OCI-LY1 (cell line): ENCODE measurements at regions not wholly inside any gene's neighbourhood (a gene's known extent, or its start where the extent isn't known, plus 50 kb on each side); places are given as distances from the start of the nearest gene placed in this dataset.

Experiments used
- H2AFZ ChIP-seq: fragments of 200-600 bp; sonication (generic), shearing (Covaris generic); 2 replicates; pipeline ENCODE4 v1.6.0; 2014; ENCODE audit warnings: antibody characterized with exemption, mild to moderate bottlenecking, low read length
- H3F3A ChIP-seq: fragments of 200-600 bp; sonication (generic), shearing (Covaris generic); 2 replicates; pipeline ENCODE4 v1.6.0; 2014; ENCODE audit warnings: mild to moderate bottlenecking, antibody characterized with exemption, low read length, moderate library complexity; ENCODE audit not compliant: insufficient read depth
- H3K27ac ChIP-seq: fragments of 200-600 bp; sonication (generic); 2 replicates; pipeline ENCODE4 v1.5.1; 2014; ENCODE audit warnings: low read length, mixed run types, mild to moderate bottlenecking, low read depth; ENCODE audit not compliant: poor library complexity, severe bottlenecking
- H3K27me3 ChIP-seq: fragments of 200-600 bp; sonication (generic); 2 replicates; pipeline ENCODE4 v1.6.0; 2014; ENCODE audit warnings: antibody characterized with exemption, mild to moderate bottlenecking, low read length, moderate library complexity; ENCODE audit not compliant: insufficient read depth
- H3K36me3 ChIP-seq: fragments of 200-600 bp; sonication (generic); 2 replicates; pipeline ENCODE4 v1.6.1; 2014; ENCODE audit warnings: mild to moderate bottlenecking, antibody characterized with exemption, low read length, moderate library complexity, mixed read lengths; ENCODE audit not compliant: insufficient read depth
- H3K4me1 ChIP-seq: fragments of 200-600 bp; sonication (generic); 2 replicates; pipeline ENCODE4 v1.5.1; 2014; ENCODE audit warnings: mild to moderate bottlenecking, low read length, moderate library complexity; ENCODE audit not compliant: insufficient read depth, severe bottlenecking
- H3K4me2 ChIP-seq: fragments of 200-600 bp; sonication (generic), shearing (Covaris generic); 2 replicates; pipeline ENCODE4 v1.6.1; 2014; ENCODE audit warnings: low read length
- H3K4me3 ChIP-seq: fragments of 200-600 bp; sonication (generic); 2 replicates; pipeline ENCODE4 v1.5.1; 2014; ENCODE audit warnings: low read length, low read depth, mild to moderate bottlenecking, mixed read lengths; ENCODE audit not compliant: poor library complexity, severe bottlenecking
- H3K79me2 ChIP-seq: fragments of 200-600 bp; shearing (Covaris generic); 2 replicates; pipeline ENCODE4 v1.6.1; 2016; ENCODE audit warnings: mixed run types, low read length, mixed read lengths; ENCODE audit not compliant: insufficient read depth
- H3K9ac ChIP-seq: fragments of 200-600 bp; sonication (generic), shearing (Covaris generic); 2 replicates; pipeline ENCODE4 v1.6.1; 2014; ENCODE audit warnings: mild to moderate bottlenecking, low read length, mixed read lengths
- H3K9me2 ChIP-seq: fragments of 200-600 bp; sonication (generic), shearing (Covaris generic); 2 replicates; pipeline ENCODE4 v1.6.1; 2014; ENCODE audit warnings: low read depth, mild to moderate bottlenecking, low read length, mixed read lengths
- H3K9me3 ChIP-seq: fragments of 200-600 bp; shearing (Covaris generic); 2 replicates; pipeline ENCODE4 v1.6.1; 2014; ENCODE audit warnings: low read length, mixed read lengths
- H4K20me1 ChIP-seq: fragments of 200-600 bp; sonication (generic), shearing (Covaris generic); 2 replicates; pipeline ENCODE4 v1.6.0; 2016; ENCODE audit warnings: mild to moderate bottlenecking, low read length; ENCODE audit not compliant: insufficient read depth
- CTCF ChIP-seq: fragments of 200-600 bp; sonication (generic), shearing (Covaris generic); IDR thresholded peaks from 2 replicates; pipeline ENCODE4 v1.5.1; 2017; ENCODE audit warnings: mild to moderate bottlenecking, antibody characterized with exemption, low read length, moderate library complexity, mixed read lengths
- EZH2 ChIP-seq: fragments of 200-600 bp; sonication (generic), shearing (Covaris generic); IDR thresholded peaks from 2 replicates; pipeline ENCODE4 v1.8.0; 2017; ENCODE audit warnings: borderline replicate concordance, mixed run types, mild to moderate bottlenecking, antibody characterized with exemption, low read length, moderate library complexity, mixed read lengths

GRCh38 chr6:134553936-134554335 lies 236.0 kb upstream of the SGK1 start:
- Histone ChIP-seq H3K4me3 (no peak overlapping the region), H3K9me3 (no peaks in the 10 kb centered on the region), H2AFZ (no peak overlapping the region), H3K79me2 (no peaks in the 10 kb centered on the region), H3F3A (no peaks in the 10 kb centered on the region), H3K9ac (no peak overlapping the region), H3K27ac (no peak overlapping the region), H3K27me3 (no peaks in the 10 kb centered on the region), H3K4me2 (no peak overlapping the region), H3K4me1 (no peaks in the 10 kb centered on the region), H3K9me2 (no peaks in the 10 kb centered on the region), H3K36me3 (no peaks in the 10 kb centered on the region), H4K20me1 (no peaks in the 10 kb centered on the region)
- no peak for TF ChIP-seq EZH2
- TF ChIP-seq CTCF: no peak

GRCh38 chr6:134551245-134551960 lies 233.5 kb upstream of the SGK1 start:
- Histone ChIP-seq H3K4me3 (no peak overlapping the region), H3K4me1 (no peaks in the 10 kb centered on the region), H3K27me3 (no peaks in the 10 kb centered on the region), H3K79me2 (no peaks in the 10 kb centered on the region), H3K9me2 (no peaks in the 10 kb centered on the region), H3K9me3 (no peaks in the 10 kb centered on the region), H3K9ac (no peak overlapping the region), H4K20me1 (no peaks in the 10 kb centered on the region), H3K4me2 (no peak overlapping the region), H2AFZ (no peak overlapping the region), H3K36me3 (no peaks in the 10 kb centered on the region), H3K27ac (no peak overlapping the region), H3F3A (no peaks in the 10 kb centered on the region)
- TF ChIP-seq CTCF: no peak
- TF ChIP-seq EZH2: no peak

GRCh38 chr6:134550604-134551003 lies 232.7 kb upstream of the SGK1 start:
- H3K27ac ChIP-seq: no peak overlapping the region
- no peak overlapping the region for H2AFZ ChIP-seq
- no peaks in the 10 kb centered on the region for H3K79me2 ChIP-seq
- no peaks in the 10 kb centered on the region for H4K20me1 ChIP-seq
- H3K9ac ChIP-seq: no peak overlapping the region
- H3K9me3 ChIP-seq: no peaks in the 10 kb centered on the region
- H3F3A ChIP-seq: no peaks in the 10 kb centered on the region
- no peak overlapping the region for H3K4me2 ChIP-seq
- no peaks in the 10 kb centered on the region for H3K9me2 ChIP-seq
- no peaks in the 10 kb centered on the region for H3K36me3 ChIP-seq
- no peaks in the 10 kb centered on the region for H3K4me1 ChIP-seq
- no peak overlapping the region for H3K4me3 ChIP-seq
- no peaks in the 10 kb centered on the region for H3K27me3 ChIP-seq
- TF ChIP-seq EZH2: no peak

GRCh38 chr6:134549854-134550253 lies 231.9 kb upstream of the SGK1 start:
- Histone ChIP-seq H3K9me2 (no peaks in the 10 kb centered on the region), H4K20me1 (no peaks in the 10 kb centered on the region), H3K36me3 (no peaks in the 10 kb centered on the region), H3K27ac (no peak overlapping the region), H3F3A (no peaks in the 10 kb centered on the region), H3K4me3 (no peak overlapping the region), H3K4me1 (no peaks in the 10 kb centered on the region), H2AFZ (no peak overlapping the region), H3K9me3 (no peaks in the 10 kb centered on the region), H3K79me2 (no peaks in the 10 kb centered on the region), H3K9ac (no peak overlapping the region), H3K4me2 (no peak overlapping the region), H3K27me3 (no peaks in the 10 kb centered on the region)
- TF ChIP-seq CTCF (no peak), EZH2 (no peak)
